IMR-90 (cell line): ENCODE measurements at regions not wholly inside any gene's neighbourhood (a gene's known extent, or its start where the extent isn't known, plus 50 kb on each side); places are given as distances from the start of the nearest gene placed in this dataset.

Experiments
- ATAC-seq: fragments of 200-7000 bp; cut with Tn5 transposase; 2 replicates; pipeline ENCODE4 v1.9.1; 2020; ENCODE audit warnings: low read depth, mild to moderate bottlenecking, moderate library complexity
- BruUV-seq: library from RNA; stranded (reverse); fragments of 400-500 nt; replicated peaks from 2 replicates; lab custom pipeline; 2021; lab: Mats Ljungman, UMichigan
- CTCF ChIA-PET: fragments of 300-600 bp; formaldehyde crosslinking; extraction: SDS; loops from one replicate; lab custom pipeline; 2021; ENCODE audit warnings: antibody characterized with exemption; lab: Yijun Ruan, JAX
- POLR2A ChIA-PET: fragments of 300-600 bp; sonication (Branson Sonifier 250); formaldehyde crosslinking; loops from one replicate; lab custom pipeline; 2022; ENCODE audit warnings: antibody characterized with exemption; ENCODE audit not compliant: unreplicated experiment; lab: Charles Lee
- DNase-seq: peaks from one replicate; pipeline ENCODE4 v3.0.0; 2013
- H2AFZ ChIP-seq: replicated peaks from 2 replicates; pipeline ENCODE3; 2013; ENCODE audit warnings: low read length, mild to moderate bottlenecking; ENCODE audit not compliant: poor library complexity
- H2AK5ac ChIP-seq: 2 replicates; pipeline ENCODE4 v1.6.1; 2013; ENCODE audit warnings: low read depth, low read length, inconsistent platforms
- H2AK9ac ChIP-seq: replicated peaks from 2 replicates; pipeline ENCODE3; 2013; ENCODE audit warnings: mild to moderate bottlenecking, low read depth, low read length, moderate library complexity; ENCODE audit not compliant: poor library complexity
- H2BK120ac ChIP-seq: 2 replicates; pipeline ENCODE4 v1.6.1; 2013; ENCODE audit warnings: low read depth, low read length, inconsistent platforms
- H2BK15ac ChIP-seq: 3 replicates; pipeline ENCODE4 v1.6.1; 2013; ENCODE audit warnings: low read depth, low read length, inconsistent platforms
- H2BK20ac ChIP-seq: 2 replicates; pipeline ENCODE4 v1.6.1; 2013; ENCODE audit warnings: low read depth, mild to moderate bottlenecking, inconsistent platforms, low read length, moderate library complexity
- H2BK5ac ChIP-seq: 2 replicates; pipeline ENCODE4 v1.6.1; 2013; ENCODE audit warnings: mild to moderate bottlenecking, low read depth, low read length, inconsistent platforms; ENCODE audit not compliant: poor library complexity, severe bottlenecking
- H3K14ac ChIP-seq: replicated peaks from 2 replicates; pipeline ENCODE4 v1.6.1; 2013; ENCODE audit warnings: low read depth, low read length, inconsistent platforms
- H3K18ac ChIP-seq: 2 replicates; pipeline ENCODE4 v1.6.1; 2013; ENCODE audit warnings: low read depth, low read length, control low read depth
- H3K23ac ChIP-seq: 2 replicates; pipeline ENCODE4 v1.6.1; 2013; ENCODE audit warnings: low read depth, low read length, inconsistent platforms
- H3K27ac ChIP-seq: 2 replicates; pipeline ENCODE4 v1.5.1; 2013; ENCODE audit warnings: mild to moderate bottlenecking, control low read depth, low read length; ENCODE audit not compliant: insufficient read depth
- H3K27me3 ChIP-seq: 2 replicates; pipeline ENCODE4 v1.6.1; 2013; ENCODE audit warnings: low read length; ENCODE audit not compliant: control insufficient read depth, insufficient read depth
- H3K36me3 ChIP-seq: 2 replicates; pipeline ENCODE4 v1.6.1; 2013; ENCODE audit warnings: low read length, mixed read lengths; ENCODE audit not compliant: control insufficient read depth, insufficient read depth
- H3K4ac ChIP-seq: 2 replicates; pipeline ENCODE4 v1.6.1; 2013; ENCODE audit warnings: low read depth, low read length, inconsistent platforms
- H3K4me1 ChIP-seq: 2 replicates; pipeline ENCODE4 v1.6.1; 2013; ENCODE audit warnings: low read length, mixed read lengths; ENCODE audit not compliant: control insufficient read depth, insufficient read depth
- H3K4me2 ChIP-seq: 2 replicates; pipeline ENCODE4 v1.6.1; 2013; ENCODE audit warnings: low read depth, mild to moderate bottlenecking, control low read depth, low read length, moderate library complexity
- H3K4me3 ChIP-seq: 2 replicates; pipeline ENCODE4 v1.5.1; 2013; ENCODE audit warnings: low read depth, mild to moderate bottlenecking, control low read depth, low read length, moderate library complexity; ENCODE audit not compliant: insufficient read depth
- H3K56ac ChIP-seq: 2 replicates; pipeline ENCODE4 v1.6.1; 2013; ENCODE audit warnings: low read length, inconsistent platforms; ENCODE audit not compliant: insufficient read depth; ENCODE audit errors: extremely low read depth
- H3K79me1 ChIP-seq, 2 experiments: 2 replicates each; pipeline ENCODE4 v1.6.1; 2013; ENCODE audit warnings: low read length in 2 of 2, inconsistent platforms in 1 of 2, low read depth in 1 of 2
- H3K9ac ChIP-seq: 2 replicates; pipeline ENCODE4 v1.6.1; 2013; ENCODE audit warnings: low read depth, low read length, control low read depth
- H3K9me1 ChIP-seq: 2 replicates; pipeline ENCODE4 v1.6.1; 2013; ENCODE audit warnings: low read length, inconsistent platforms; ENCODE audit not compliant: insufficient read depth
- H3K9me3 ChIP-seq: 2 replicates; pipeline ENCODE4 v1.6.1; 2013; ENCODE audit warnings: low read length; ENCODE audit not compliant: control insufficient read depth, insufficient read depth
- H4K20me1 ChIP-seq: 2 replicates; pipeline ENCODE4 v1.6.1; 2013; ENCODE audit warnings: low read length, inconsistent platforms; ENCODE audit not compliant: insufficient read depth
- H4K5ac ChIP-seq: 2 replicates; pipeline ENCODE4 v1.6.1; 2013; ENCODE audit warnings: mild to moderate bottlenecking, low read depth, low read length, control low read depth
- H4K8ac ChIP-seq, 2 experiments: 2 replicates each; pipeline ENCODE4 v1.6.1; 2013; ENCODE audit warnings: low read depth in 2 of 2, low read length in 2 of 2, control low read depth in 1 of 2, inconsistent platforms in 1 of 2
- H4K91ac ChIP-seq: 2 replicates; pipeline ENCODE4 v1.6.1; 2013; ENCODE audit warnings: low read depth, low read length, inconsistent platforms; ENCODE audit not compliant: insufficient read depth
- BHLHE40 ChIP-seq: fragments of 150-350 bp; IDR thresholded peaks from 2 replicates; pipeline ENCODE4 v1.6.1; 2016; ENCODE audit warnings: mild to moderate bottlenecking, low read depth, low read length
- CEBPB ChIP-seq: IDR thresholded peaks from 2 replicates; pipeline ENCODE4 v1.6.1; 2012; ENCODE audit warnings: low read depth, low read length, improper control_type of control experiment
- CHD1 ChIP-seq: IDR thresholded peaks from 2 replicates; pipeline ENCODE4 v1.6.1; 2012; ENCODE audit warnings: low read depth, low read length, improper control_type of control experiment
- CTCF ChIP-seq: conservative IDR thresholded peaks from 2 replicates; pipeline ENCODE4 v1.5.1; 2012; ENCODE audit warnings: mild to moderate bottlenecking, low read depth, low read length, improper control_type of control experiment
- FOS ChIP-seq: fragments of 150-350 bp; IDR thresholded peaks from 2 replicates; pipeline ENCODE4 v1.6.1; 2016; ENCODE audit warnings: low read depth, low read length
- MAFK ChIP-seq: IDR thresholded peaks from 2 replicates; pipeline ENCODE4 v1.6.1; 2012; ENCODE audit warnings: low read depth, low read length, improper control_type of control experiment
- MAZ ChIP-seq: IDR thresholded peaks from 2 replicates; pipeline ENCODE4 v1.6.1; 2012; ENCODE audit warnings: low read depth, mild to moderate bottlenecking, low read length, improper control_type of control experiment, moderate library complexity, borderline replicate concordance
- MXI1 ChIP-seq: IDR thresholded peaks from 2 replicates; pipeline ENCODE4 v1.6.1; 2012; ENCODE audit warnings: low read depth, mild to moderate bottlenecking, low read length, moderate library complexity, borderline replicate concordance
- NFE2L2 ChIP-seq: fragments of 150-350 bp; IDR thresholded peaks from 2 replicates; pipeline ENCODE4 v1.6.1; 2016; ENCODE audit warnings: low read depth, mild to moderate bottlenecking, low read length
- POLR2A ChIP-seq: IDR thresholded peaks from 2 replicates; pipeline ENCODE4 v1.6.1; 2012; ENCODE audit warnings: mild to moderate bottlenecking, low read depth, low read length
- RAD21 ChIP-seq: IDR thresholded peaks from 2 replicates; pipeline ENCODE4 v1.6.1; 2012; ENCODE audit warnings: low read length, improper control_type of control experiment
- RCOR1 ChIP-seq: IDR thresholded peaks from 2 replicates; pipeline ENCODE4 v1.6.1; 2012; ENCODE audit warnings: mild to moderate bottlenecking, low read length, improper control_type of control experiment; ENCODE audit not compliant: insufficient replicate concordance
- RFX5 ChIP-seq: IDR thresholded peaks from 2 replicates; pipeline ENCODE4 v1.8.0; 2012; ENCODE audit warnings: low read depth, mild to moderate bottlenecking, low read length, moderate library complexity
- SMC3 ChIP-seq: fragments of 150-350 bp; IDR thresholded peaks from 2 replicates; pipeline ENCODE4 v1.6.1; 2016; ENCODE audit warnings: low read depth, mild to moderate bottlenecking, antibody characterized with exemption, low read length, moderate library complexity
- USF2 ChIP-seq: fragments of 150-350 bp; IDR thresholded peaks from 2 replicates; pipeline ENCODE4 v1.6.1; 2017; ENCODE audit warnings: mild to moderate bottlenecking, antibody characterized with exemption, low read length, low read depth
- WGBS, 2 experiments: methylation state at CpG; one replicate each; pipeline versions ENCODE4 v1.1.5 to v1.1.7; 2013; ENCODE audit warnings: missing lambda C conversion rate in 2 of 2; ENCODE audit not compliant: insufficient read length in 1 of 2; ENCODE audit errors: extremely low coverage in 2 of 2; 5-methylcytosine and 5-hydroxymethylcytosine counted together
- dilution Hi-C: fragments of 300-500 bp; cut with HindIII; formaldehyde crosslinking; loops from one replicate; pipeline ENCODE4 v1.14.3; 2018; ENCODE audit warnings: low sequenced_read_pairs; ENCODE audit not compliant: unreplicated experiment
- in situ Hi-C: fragments of 300-500 bp; cut with MboI; formaldehyde crosslinking; loops from 3 replicates; pipeline ENCODE4 v1.14.3; 2019; ENCODE audit warnings: low sequenced_read_pairs, inconsistent platforms, mixed read lengths
- intact Hi-C: fragments of 100-400 bp; cut with micrococcal nuclease; formaldehyde crosslinking; loops from 2 replicates; pipeline ENCODE4 v1.10.0; 2022
- TF ChIP-seq, protein P1 (sequence below): fragments of 150-350 bp; IDR thresholded peaks from 2 replicates; pipeline ENCODE4 v1.6.1; 2016; ENCODE audit warnings: low read depth, mild to moderate bottlenecking, low read length, moderate library complexity, borderline replicate concordance

DNA sequence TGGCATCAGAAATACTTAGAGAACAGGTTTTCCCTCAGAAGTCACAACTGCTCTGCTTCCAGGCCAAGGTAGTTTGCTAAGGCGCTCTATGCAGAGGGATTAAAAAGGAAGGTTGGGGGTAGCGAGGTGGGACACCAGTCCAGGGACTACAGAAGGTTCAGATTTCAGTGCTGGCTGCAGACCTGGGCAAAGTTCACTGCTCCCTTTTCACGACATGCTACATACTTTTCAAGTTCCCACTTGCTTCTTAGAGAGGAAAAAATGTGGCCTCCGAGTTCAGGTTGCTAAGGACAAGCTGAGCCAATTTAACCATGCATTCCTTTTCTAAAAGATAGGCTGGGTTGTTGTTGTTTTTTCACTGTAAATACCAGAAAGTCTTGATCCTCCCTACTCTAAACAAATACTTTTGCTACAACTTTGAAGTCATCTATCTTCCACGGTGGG lies 158.6 kb upstream of the NR2F2 start:
- H3K23ac ChIP-seq = no peak overlapping the region
- peaks cover 2% of the 10 kb centered on the region; the same call in 1 of the 2 replicates for H3K4me1 ChIP-seq
- no peak overlapping the region for H3K56ac ChIP-seq
- no TSS peak for BruUV-seq
- no peak for TF ChIP-seq CHD1
- no peak for TF ChIP-seq RFX5
- no peak for TF ChIP-seq RCOR1
- TF ChIP-seq CEBPB = no peak
- no peak for TF ChIP-seq POLR2A
- TF ChIP-seq, protein P1, sequence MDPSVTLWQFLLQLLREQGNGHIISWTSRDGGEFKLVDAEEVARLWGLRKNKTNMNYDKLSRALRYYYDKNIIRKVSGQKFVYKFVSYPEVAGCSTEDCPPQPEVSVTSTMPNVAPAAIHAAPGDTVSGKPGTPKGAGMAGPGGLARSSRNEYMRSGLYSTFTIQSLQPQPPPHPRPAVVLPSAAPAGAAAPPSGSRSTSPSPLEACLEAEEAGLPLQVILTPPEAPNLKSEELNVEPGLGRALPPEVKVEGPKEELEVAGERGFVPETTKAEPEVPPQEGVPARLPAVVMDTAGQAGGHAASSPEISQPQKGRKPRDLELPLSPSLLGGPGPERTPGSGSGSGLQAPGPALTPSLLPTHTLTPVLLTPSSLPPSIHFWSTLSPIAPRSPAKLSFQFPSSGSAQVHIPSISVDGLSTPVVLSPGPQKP = no peak
- no peak for TF ChIP-seq MXI1
- TF ChIP-seq FOS = no peak
- no peak for TF ChIP-seq USF2
- TF ChIP-seq NFE2L2 = no peak
- no peak for TF ChIP-seq CTCF
- no peak for TF ChIP-seq RAD21
- TF ChIP-seq MAFK = no peak
- TF ChIP-seq SMC3 = no peak
- no peak for TF ChIP-seq BHLHE40
- no peak for TF ChIP-seq MAZ
- no peak overlapping the region for H2AK5ac ChIP-seq
- no peak overlapping the region for H2AFZ ChIP-seq
- POLR2A ChIA-PET = no interaction called here
- CTCF ChIA-PET = no interaction called here
- H3K4me2 ChIP-seq = no peak overlapping the region
- H3K79me1 ChIP-seq = no peaks in the 10 kb centered on the region
- H4K8ac ChIP-seq = no peak overlapping the region
- H3K27me3 ChIP-seq = no peaks in the 10 kb centered on the region
- H3K18ac ChIP-seq = no peak overlapping the region
- H3K4me3 ChIP-seq = no peak overlapping the region
- no peak overlapping the region for H4K91ac ChIP-seq
- H2BK5ac ChIP-seq = no peak overlapping the region
- no peak overlapping the region for H3K4ac ChIP-seq
- peak; percentile 63 for ATAC-seq
- no peaks in the 10 kb centered on the region for H3K9me3 ChIP-seq
- no peak overlapping the region for H4K5ac ChIP-seq
- no CpG with 5 or more reads among the region's 5 CpGs for WGBS, 2 experiments
- dilution Hi-C loops (no loop called here), intact Hi-C loops (loop anchor here (10.0 kb wide), 1 partner anchor 887 kb away; no protein-coding TSS in a partner anchor), in situ Hi-C loops (no loop called here)
- no peak overlapping the region for H2BK20ac ChIP-seq
- no peak overlapping the region for H2BK120ac ChIP-seq
- H3K9ac ChIP-seq = no peak overlapping the region
- no peak overlapping the region for H2AK9ac ChIP-seq
- no peaks in the 10 kb centered on the region; the same call in 1 of the 2 replicates for H3K36me3 ChIP-seq
- no peaks in the 10 kb centered on the region for H3K9me1 ChIP-seq
- H3K14ac ChIP-seq = no peak overlapping the region
- H3K27ac ChIP-seq = no peak overlapping the region
- DNase-seq = peak; percentile 19
- H4K20me1 ChIP-seq = no peaks in the 10 kb centered on the region
- no peak overlapping the region for H2BK15ac ChIP-seq
